ENCODE measurements at regions not wholly inside any gene's neighbourhood (a gene's known extent, or its start where the extent isn't known, plus 50 kb on each side); places are given as distances from the start of the nearest gene placed in this dataset.

DNA sequence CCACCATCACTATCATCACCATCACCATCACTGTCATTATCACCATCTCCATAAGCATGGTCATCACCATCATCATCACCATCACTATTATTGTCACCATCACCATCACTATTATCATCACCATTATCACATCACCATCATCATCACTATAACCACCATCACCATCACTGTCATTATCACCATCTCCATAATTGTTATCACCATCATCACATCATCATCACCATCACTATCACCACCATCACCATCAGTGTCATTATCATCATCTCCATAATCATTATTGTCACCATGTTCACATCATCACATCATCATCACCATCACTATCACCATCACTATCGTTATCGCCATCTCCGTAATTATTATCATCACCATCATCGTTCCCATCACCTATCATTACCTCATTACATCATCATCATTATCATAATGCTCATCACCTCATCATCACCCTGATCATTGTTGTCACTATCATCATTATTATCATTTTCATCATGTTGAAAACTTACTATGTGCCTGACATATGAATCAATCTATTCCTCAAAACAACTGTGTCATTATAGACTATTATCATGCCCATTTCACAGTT is 280.3 kb upstream of the HS6ST1 start:
- TF ChIP-seq, protein P1, sequence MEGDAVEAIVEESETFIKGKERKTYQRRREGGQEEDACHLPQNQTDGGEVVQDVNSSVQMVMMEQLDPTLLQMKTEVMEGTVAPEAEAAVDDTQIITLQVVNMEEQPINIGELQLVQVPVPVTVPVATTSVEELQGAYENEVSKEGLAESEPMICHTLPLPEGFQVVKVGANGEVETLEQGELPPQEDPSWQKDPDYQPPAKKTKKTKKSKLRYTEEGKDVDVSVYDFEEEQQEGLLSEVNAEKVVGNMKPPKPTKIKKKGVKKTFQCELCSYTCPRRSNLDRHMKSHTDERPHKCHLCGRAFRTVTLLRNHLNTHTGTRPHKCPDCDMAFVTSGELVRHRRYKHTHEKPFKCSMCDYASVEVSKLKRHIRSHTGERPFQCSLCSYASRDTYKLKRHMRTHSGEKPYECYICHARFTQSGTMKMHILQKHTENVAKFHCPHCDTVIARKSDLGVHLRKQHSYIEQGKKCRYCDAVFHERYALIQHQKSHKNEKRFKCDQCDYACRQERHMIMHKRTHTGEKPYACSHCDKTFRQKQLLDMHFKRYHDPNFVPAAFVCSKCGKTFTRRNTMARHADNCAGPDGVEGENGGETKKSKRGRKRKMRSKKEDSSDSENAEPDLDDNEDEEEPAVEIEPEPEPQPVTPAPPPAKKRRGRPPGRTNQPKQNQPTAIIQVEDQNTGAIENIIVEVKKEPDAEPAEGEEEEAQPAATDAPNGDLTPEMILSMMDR (IDR thresholded peaks at IDR 0.05; ENCODE audit: insufficient read depth, low read length, poor library complexity, severe bottlenecking), result no peak
- TF ChIP-seq EZH2phosphoT487 (conservative IDR thresholded peaks at IDR 0.05; ENCODE audit: low read length), result no peak
